Epithelial cell of esophagus (primary cell): ENCODE measurements at regions not wholly inside any gene's neighbourhood (a gene's known extent, or its start where the extent isn't known, plus 50 kb on each side); places are given as distances from the start of the nearest gene placed in this dataset.

ENCODE experiments used
- DNase-seq: peaks from one replicate; pipeline ENCODE4 v3.0.0; 2010; ENCODE audit warnings: low read depth
- H3K4me3 ChIP-seq: 2 replicates; pipeline ENCODE4 v1.5.1; 2011; ENCODE audit warnings: mild to moderate bottlenecking, low read length, control low read depth
- CTCF ChIP-seq: IDR thresholded peaks from 2 replicates; pipeline ENCODE4 v1.5.1; 2011; ENCODE audit warnings: low read depth, mild to moderate bottlenecking, low read length, control low read depth, inconsistent platforms; ENCODE audit not compliant: insufficient read depth; ENCODE audit errors: missing control alignments

- TF ChIP-seq CTCF, result no peak
- peak; percentile 89 for DNase-seq
- H3K4me3 ChIP-seq, result no peak overlapping the region
Observed at GRCh38 chr20:6651016-6651415, 116.5 kb upstream of the BMP2 start.

DNA sequence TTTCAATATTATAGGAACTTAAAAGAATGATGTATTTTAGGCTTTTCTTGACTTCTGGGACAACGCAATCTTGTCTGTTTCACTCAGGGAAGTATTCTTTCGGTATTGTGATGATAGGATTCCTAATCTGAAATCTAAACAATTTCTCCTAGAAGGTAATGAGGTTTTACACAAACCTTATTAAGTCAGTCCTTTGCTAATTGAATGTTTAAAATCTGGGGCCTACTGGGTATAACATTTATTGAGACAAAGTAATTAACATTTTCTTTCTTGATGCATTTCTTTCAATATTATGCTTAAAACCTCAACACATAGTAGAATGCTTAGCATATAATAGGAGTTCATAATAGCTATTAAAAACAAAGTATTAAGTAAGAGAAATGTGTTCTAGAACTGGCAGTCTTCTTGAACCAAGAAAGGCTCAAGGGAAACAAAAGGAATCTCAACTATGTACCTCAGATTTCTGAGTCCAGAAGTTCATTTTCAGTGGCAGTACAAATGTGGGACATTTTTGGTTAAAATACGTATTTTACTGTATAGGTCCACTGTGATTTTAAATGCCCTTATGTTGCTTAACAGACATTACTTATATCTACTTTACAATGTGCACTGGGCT lies 121.4 kb upstream of the BMP2 start:
- DNase-seq, result no peak
- no peak for TF ChIP-seq CTCF
- H3K4me3 ChIP-seq, result no peak overlapping the region

- no peak overlapping the region for H3K4me3 ChIP-seq
- TF ChIP-seq CTCF, result no peak
- no peak for DNase-seq
Observed at GRCh38 chr20:6644813-6645628, 122.5 kb upstream of the BMP2 start.

- no peak overlapping the region for H3K4me3 ChIP-seq
- DNase-seq, result no peak
- no peak for TF ChIP-seq CTCF
Observed at GRCh38 chr20:6641012-6641411, 126.5 kb upstream of the BMP2 start.

DNA sequence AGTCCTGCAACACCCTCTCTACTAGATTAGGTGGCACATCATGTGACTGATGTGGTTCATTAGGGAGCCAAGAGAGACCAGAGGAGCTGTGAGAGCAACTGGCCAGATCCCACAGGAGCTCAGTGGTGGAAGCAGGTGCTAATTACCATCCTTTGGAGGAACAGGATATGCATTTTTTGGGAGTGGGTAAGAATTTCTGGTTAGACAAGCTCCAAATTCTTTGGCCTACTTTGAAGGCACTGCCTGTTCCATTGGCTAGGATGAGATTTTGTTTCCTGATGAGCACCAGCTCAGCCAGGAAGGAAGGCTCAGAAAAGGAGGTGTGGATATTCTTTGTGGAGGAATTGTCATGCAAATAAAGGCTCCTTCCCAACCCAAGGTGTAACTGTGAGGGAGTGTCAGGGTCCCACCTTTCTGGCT lies 130.3 kb upstream of the BMP2 start:
- no peak overlapping the region for H3K4me3 ChIP-seq
- peak; percentile 18 for DNase-seq
- TF ChIP-seq CTCF, result no peak

DNA sequence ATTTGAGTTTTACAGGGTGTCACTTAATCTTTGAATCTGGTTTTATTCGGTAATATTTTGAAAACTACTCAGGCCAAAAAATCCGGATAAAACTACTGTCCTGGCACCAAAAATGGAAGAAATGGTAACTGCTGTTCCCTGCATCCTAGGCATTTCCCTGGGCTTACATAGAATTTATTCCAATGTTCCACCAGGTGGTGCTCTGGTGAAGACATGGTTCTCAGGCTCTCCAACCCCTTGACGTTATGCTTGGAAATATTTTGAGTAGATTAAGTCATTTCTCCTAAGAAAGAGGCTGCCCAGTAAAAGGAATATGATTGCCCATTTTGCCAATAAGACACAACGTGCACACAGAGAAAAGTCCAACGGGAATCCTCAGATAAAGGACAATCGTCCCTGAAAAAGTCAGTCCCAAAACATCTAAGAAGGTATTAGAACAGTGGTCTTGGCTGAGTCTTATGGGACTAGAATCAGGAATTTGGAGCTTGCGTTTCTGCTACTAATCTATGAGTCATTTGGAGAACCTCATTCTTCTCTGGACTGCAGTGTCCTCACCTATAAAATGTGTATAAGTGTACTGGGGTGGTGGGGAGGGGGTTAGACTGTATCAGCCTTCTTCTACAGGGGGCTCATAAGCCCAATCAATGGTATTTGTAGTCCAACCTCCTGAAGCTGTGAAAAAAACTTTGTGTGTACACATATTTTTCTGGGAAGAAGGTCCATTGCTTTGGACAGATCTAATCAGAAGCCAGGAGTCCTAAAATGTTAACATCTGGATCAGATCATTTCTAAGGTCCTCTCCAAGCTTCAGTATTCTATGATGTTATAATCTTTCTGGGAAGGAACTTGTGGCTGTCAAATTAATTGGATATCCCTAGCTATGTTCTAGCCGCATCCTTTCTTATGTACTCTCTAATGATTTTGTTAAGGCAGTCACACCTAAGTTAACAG lies 131.0 kb upstream of the BMP2 start:
- H3K4me3 ChIP-seq, result no peak overlapping the region
- peak; percentile 78 for TF ChIP-seq CTCF
- DNase-seq, result peak; percentile 81
